Kidney (tissue), 13 donors: ENCODE measurements at regions not wholly inside any gene's neighbourhood (a gene's known extent, or its start where the extent isn't known, plus 50 kb on each side); places are given as distances from the start of the nearest gene placed in this dataset.

Experiments used
- DNase-seq, 5 donors: peaks; one replicate each; pipeline ENCODE4 v3.0.0-alpha.2; 2013 to 2020
- FAIRE-seq: peaks from 2 replicates; lab custom pipeline; 2012; peaks lifted over from hg19 to GRCh38; lab: Jason Lieb, UNC
- H3K27ac ChIP-seq, 2 donors: one replicate each; pipeline ENCODE4 v1.7.0; 2013; ENCODE audit warnings: low read depth in 2 of 2, low read length in 2 of 2, inconsistent platforms in 1 of 2
- H3K27me3 ChIP-seq: one replicate; pipeline ENCODE4 v1.7.1; 2013; ENCODE audit warnings: low read length, inconsistent platforms; ENCODE audit not compliant: control insufficient read depth, insufficient read depth
- H3K36me3 ChIP-seq, 3 donors: one replicate each; pipeline versions ENCODE4 v1.7.0 to v1.7.1; 2013; ENCODE audit warnings: low read length in 3 of 3, control low read depth in 1 of 3, inconsistent platforms in 1 of 3; ENCODE audit not compliant: insufficient read depth in 3 of 3, control insufficient read depth in 2 of 3
- H3K4me1 ChIP-seq, 3 donors: one replicate each; pipeline versions ENCODE4 v1.7.0 to v1.7.1; 2013; ENCODE audit warnings: low read length in 3 of 3, inconsistent platforms in 1 of 3, low read depth in 1 of 3; ENCODE audit not compliant: control insufficient read depth in 2 of 3, insufficient read depth in 2 of 3
- H3K4me3 ChIP-seq, 3 donors: one replicate each; pipeline versions ENCODE4 v1.7.0 to v1.8.1; 2013; ENCODE audit warnings: low read length in 3 of 3, control low read depth in 1 of 3, inconsistent platforms in 1 of 3
- H3K9ac ChIP-seq, 3 donors: one replicate each; pipeline versions ENCODE4 v1.7.0 to v1.7.1; 2013; ENCODE audit warnings: low read length in 3 of 3, control low read depth in 1 of 3, inconsistent platforms in 1 of 3
- H3K9me3 ChIP-seq, 3 donors: one replicate each; pipeline versions ENCODE4 v1.7.0 to v1.7.1; 2013; ENCODE audit warnings: low read length in 3 of 3, control low read depth in 1 of 3, inconsistent platforms in 1 of 3; ENCODE audit not compliant: control insufficient read depth in 2 of 3, insufficient read depth in 1 of 3
- intact Hi-C: fragments of 100-400 bp; cut with DNase I; formaldehyde crosslinking; loops from one replicate; pipeline ENCODE4 v1.11.1; 2022
- TF ChIP-seq, protein P1 (sequence below): IDR thresholded peaks from 3 replicates; pipeline ENCODE4 v1.5.1; 2012; ENCODE audit warnings: mild to moderate bottlenecking, moderate library complexity, borderline replicate concordance; ENCODE audit not compliant: insufficient read depth; ENCODE audit errors: extremely low read depth
- donor health status: control.
- donor health status: control.
- donor health status: control.
- donor health status: control.
- donor health status: control.
- donor health status: DM: yes; HTN: yes; CAD: no.
- donor health status: Normal renal cell carcinoma (clear cell type).

DNA sequence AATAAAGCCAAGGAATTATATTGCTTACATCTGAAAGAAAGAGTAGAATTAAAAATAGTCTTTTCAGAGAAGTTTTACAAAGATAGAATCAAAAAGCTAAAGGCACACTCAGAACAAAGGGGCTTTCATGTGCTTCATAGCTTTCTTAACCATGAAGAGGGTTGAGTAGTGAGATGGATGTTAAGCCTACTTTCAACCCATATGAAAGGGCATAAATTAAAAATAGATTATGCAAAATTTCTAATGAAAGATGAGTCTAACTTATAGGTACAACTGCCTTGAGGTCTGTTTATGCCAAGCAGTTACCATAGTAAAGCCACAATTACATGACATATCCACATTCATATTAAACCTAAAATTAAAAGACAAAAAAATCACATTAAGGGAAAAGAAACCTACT is 223.3 kb upstream of the ARHGEF26 start:
- Histone ChIP-seq H3K4me1 (no peaks in the 10 kb centered on the region), H3K9me3 (no peaks in the 10 kb centered on the region), H3K27ac (no peak overlapping the region), H3K9ac (no peak overlapping the region), H3K27me3 (no peaks in the 10 kb centered on the region), H3K36me3 (no peaks in the 10 kb centered on the region), H3K4me3 (no peak overlapping the region)
- DNase-seq (no peak), FAIRE-seq (no peak)
- intact Hi-C loops = no loop called here
- TF ChIP-seq, protein P1, sequence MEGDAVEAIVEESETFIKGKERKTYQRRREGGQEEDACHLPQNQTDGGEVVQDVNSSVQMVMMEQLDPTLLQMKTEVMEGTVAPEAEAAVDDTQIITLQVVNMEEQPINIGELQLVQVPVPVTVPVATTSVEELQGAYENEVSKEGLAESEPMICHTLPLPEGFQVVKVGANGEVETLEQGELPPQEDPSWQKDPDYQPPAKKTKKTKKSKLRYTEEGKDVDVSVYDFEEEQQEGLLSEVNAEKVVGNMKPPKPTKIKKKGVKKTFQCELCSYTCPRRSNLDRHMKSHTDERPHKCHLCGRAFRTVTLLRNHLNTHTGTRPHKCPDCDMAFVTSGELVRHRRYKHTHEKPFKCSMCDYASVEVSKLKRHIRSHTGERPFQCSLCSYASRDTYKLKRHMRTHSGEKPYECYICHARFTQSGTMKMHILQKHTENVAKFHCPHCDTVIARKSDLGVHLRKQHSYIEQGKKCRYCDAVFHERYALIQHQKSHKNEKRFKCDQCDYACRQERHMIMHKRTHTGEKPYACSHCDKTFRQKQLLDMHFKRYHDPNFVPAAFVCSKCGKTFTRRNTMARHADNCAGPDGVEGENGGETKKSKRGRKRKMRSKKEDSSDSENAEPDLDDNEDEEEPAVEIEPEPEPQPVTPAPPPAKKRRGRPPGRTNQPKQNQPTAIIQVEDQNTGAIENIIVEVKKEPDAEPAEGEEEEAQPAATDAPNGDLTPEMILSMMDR = no peak

DNA sequence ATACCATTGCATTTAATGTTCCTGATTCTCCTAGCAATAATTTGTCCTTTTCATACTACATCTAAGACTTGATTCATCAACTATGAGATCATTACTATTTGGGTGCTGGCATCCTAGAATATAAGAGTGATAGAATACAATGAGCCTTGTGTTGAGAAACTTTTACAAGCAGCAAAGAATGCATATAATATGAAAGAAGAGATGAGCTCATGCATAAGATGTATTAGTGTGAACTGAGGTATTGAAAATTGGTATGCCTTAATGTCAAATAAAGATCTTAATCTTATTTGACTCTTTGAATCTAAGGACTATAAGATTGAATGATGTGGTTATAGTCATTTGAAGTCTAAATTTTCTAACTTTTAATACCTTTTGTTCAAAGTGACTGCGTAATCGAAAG is 220.0 kb upstream of the ARHGEF26 start:
- Histone ChIP-seq H3K27me3 (no peaks in the 10 kb centered on the region), H3K4me3 (no peak overlapping the region), H3K36me3 (no peaks in the 10 kb centered on the region), H3K9ac (no peak overlapping the region), H3K9me3 (no peaks in the 10 kb centered on the region), H3K27ac (no peak overlapping the region), H3K4me1 (no peaks in the 10 kb centered on the region)
- TF ChIP-seq, protein P1 = no peak
- DNase-seq (no peak), FAIRE-seq (no peak)
- intact Hi-C loops = no loop called here

DNA sequence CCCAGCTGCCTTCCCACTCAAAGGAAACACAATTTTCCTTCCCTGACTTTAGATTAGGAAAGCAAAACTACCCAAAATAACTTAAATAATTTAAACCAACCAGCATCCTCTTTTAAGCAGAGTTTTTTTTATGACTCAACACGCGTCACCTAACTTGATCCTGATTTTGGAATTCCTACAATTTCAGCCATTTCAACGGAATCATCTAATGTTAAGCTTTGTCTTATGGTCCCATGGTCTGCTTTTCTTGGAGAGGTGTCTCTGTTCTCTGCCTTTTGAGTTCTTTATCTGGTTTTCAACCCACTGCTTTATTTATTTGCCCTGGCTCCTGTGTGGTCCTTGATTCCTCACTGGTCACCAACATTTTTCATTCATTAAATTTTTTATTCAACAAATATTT is 219.2 kb upstream of the ARHGEF26 start:
- no peak for FAIRE-seq
- H3K9ac ChIP-seq = no peak overlapping the region
- H3K27ac ChIP-seq = no peak overlapping the region
- H3K4me1 ChIP-seq = no peaks in the 10 kb centered on the region
- no peak overlapping the region for H3K4me3 ChIP-seq
- no peaks in the 10 kb centered on the region for H3K27me3 ChIP-seq
- TF ChIP-seq, protein P1 = no peak
- intact Hi-C loops = no loop called here
- H3K36me3 ChIP-seq = no peaks in the 10 kb centered on the region
- no peaks in the 10 kb centered on the region for H3K9me3 ChIP-seq
- DNase-seq = no peak

DNA sequence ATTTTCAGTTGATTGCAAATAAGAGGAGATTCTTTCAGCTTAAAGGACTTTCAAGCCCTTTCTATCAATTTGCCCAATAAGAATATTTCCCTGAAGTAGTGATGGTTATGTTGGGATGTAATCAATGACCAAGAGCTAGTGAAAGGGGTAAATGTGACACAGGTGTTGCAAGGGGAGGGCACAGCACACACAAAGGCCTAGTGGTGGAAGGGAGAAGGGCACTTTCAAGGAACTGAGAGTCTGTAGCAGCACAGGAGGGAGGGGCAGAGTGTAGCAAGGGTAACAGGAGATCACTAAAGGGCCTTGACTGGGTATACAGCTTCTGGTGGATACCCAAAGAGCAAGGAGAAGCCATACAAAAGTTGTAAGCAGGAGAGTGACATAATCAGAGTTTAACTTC is 217.8 kb upstream of the ARHGEF26 start:
- intact Hi-C loops = no loop called here
- TF ChIP-seq, protein P1 = no peak
- no peaks in the 10 kb centered on the region for H3K4me1 ChIP-seq
- H3K27me3 ChIP-seq = no peaks in the 10 kb centered on the region
- H3K9me3 ChIP-seq = no peaks in the 10 kb centered on the region
- H3K4me3 ChIP-seq = no peak overlapping the region
- no peak for DNase-seq
- no peaks in the 10 kb centered on the region for H3K36me3 ChIP-seq
- no peak overlapping the region for H3K9ac ChIP-seq
- H3K27ac ChIP-seq = no peak overlapping the region
- no peak for FAIRE-seq
